HG02759 (cell line): ENCODE measurements at regions not wholly inside any gene's neighbourhood (a gene's known extent, or its start where the extent isn't known, plus 50 kb on each side); places are given as distances from the start of the nearest gene placed in this dataset.

Experiments
- ATAC-seq: cut with Tn5 transposase; IDR thresholded peaks from one replicate; pipeline ENCODE4 v1.9.1; 2021; ENCODE audit warnings: mild to moderate bottlenecking, moderate library complexity; ENCODE audit not compliant: unreplicated experiment

GRCh38 chr15:37550360-37551024 is 383.9 kb upstream of the TMCO5A start:
- no peak for ATAC-seq

- ATAC-seq: no peak
Observed at GRCh38 chr15:37572401-37572800, 362.0 kb upstream of the TMCO5A start.

- ATAC-seq: no peak
Observed at GRCh38 chr15:37574985-37575384, 359.5 kb upstream of the TMCO5A start.

GRCh38 chr15:37576952-37577351 is 357.5 kb upstream of the TMCO5A start:
- no peak for ATAC-seq

GRCh38 chr15:37581866-37582532 is 352.4 kb upstream of the TMCO5A start:
- no peak for ATAC-seq

- no peak for ATAC-seq
Observed at GRCh38 chr15:37582852-37583251, 351.6 kb upstream of the TMCO5A start.

- ATAC-seq: no peak
Observed at GRCh38 chr15:37586011-37586583, 348.3 kb upstream of the TMCO5A start.

- ATAC-seq: no peak
Observed at GRCh38 chr15:37586976-37587375, 347.5 kb upstream of the TMCO5A start.

- ATAC-seq: no peak
Observed at GRCh38 chr15:37594417-37594816, 340.0 kb upstream of the TMCO5A start.

- no peak for ATAC-seq
Observed at GRCh38 chr15:37595426-37595970, 338.9 kb upstream of the TMCO5A start.

- no peak for ATAC-seq
Observed at GRCh38 chr15:37599156-37599555, 335.3 kb upstream of the TMCO5A start.

- ATAC-seq: no peak
Observed at GRCh38 chr15:37616215-37616614, 318.2 kb upstream of the TMCO5A start.

- no peak for ATAC-seq
Observed at GRCh38 chr15:37618353-37618752, 316.1 kb upstream of the TMCO5A start.

- no peak for ATAC-seq
Observed at GRCh38 chr15:37619358-37620042, 314.9 kb upstream of the TMCO5A start.

- ATAC-seq: no peak
Observed at GRCh38 chr15:37625576-37625975, 308.9 kb upstream of the TMCO5A start.

- no peak for ATAC-seq
Observed at GRCh38 chr15:37628507-37628906, 305.9 kb upstream of the TMCO5A start.

- no peak for ATAC-seq
Observed at GRCh38 chr15:37636736-37637135, 297.7 kb upstream of the TMCO5A start.

- no peak for ATAC-seq
Observed at GRCh38 chr15:37638116-37638515, 296.3 kb upstream of the TMCO5A start.

GRCh38 chr15:37638691-37639090 is 295.7 kb upstream of the TMCO5A start:
- no peak for ATAC-seq

GRCh38 chr15:37652646-37653417 is 281.6 kb upstream of the TMCO5A start:
- no peak for ATAC-seq

- ATAC-seq: no peak
Observed at GRCh38 chr15:37678124-37678523, 256.3 kb upstream of the TMCO5A start.
